Activated T-cell treated with anti-CD3 and anti-CD28 coated beads, Interleukin-2, amount 50 U/mL, for 72 hours (primary cell): ENCODE measurements at regions not wholly inside any gene's neighbourhood (a gene's known extent, or its start where the extent isn't known, plus 50 kb on each side); places are given as distances from the start of the nearest gene placed in this dataset.

Source experiments
- ATAC-seq, 2 donors: fragments of 150-1000 bp; cut with Tn5 transposase; replicated peaks in 1 of 2; 2 replicates each; pipeline ENCODE4 v1.10.0; 2021; ENCODE audit warnings: moderate library complexity in 2 of 2, mild to moderate bottlenecking in 1 of 2
- DNase-seq, 2 donors: peaks; one replicate each; pipeline ENCODE4 v3.0.0; 2021 to 2022; ENCODE audit warnings: mixed read lengths in 1 of 2
- H3K27ac Mint-ChIP-seq: one replicate; pipeline ENCODE4 v1.8.0; 2022; ENCODE audit warnings: mild to moderate bottlenecking, moderate library complexity, mixed read lengths
- H3K27me3 Mint-ChIP-seq: one replicate; pipeline ENCODE4 v1.8.0; 2022; ENCODE audit warnings: low read depth, mixed read lengths
- H3K36me3 Mint-ChIP-seq, 2 donors: one replicate each; pipeline ENCODE4 v1.8.0; 2022; ENCODE audit warnings: mixed read lengths in 2 of 2, mild to moderate bottlenecking in 1 of 2; ENCODE audit not compliant: insufficient read depth in 2 of 2
- H3K4me1 Mint-ChIP-seq: one replicate; pipeline ENCODE4 v1.8.0; 2022; ENCODE audit warnings: low read depth, mixed read lengths
- H3K4me3 Mint-ChIP-seq, 2 donors: one replicate each; pipeline ENCODE4 v1.8.0; 2022; ENCODE audit warnings: mild to moderate bottlenecking in 2 of 2, mixed read lengths in 2 of 2, moderate library complexity in 2 of 2
- H3K9me3 Mint-ChIP-seq, 2 donors: one replicate each; pipeline ENCODE4 v1.8.0; 2022; ENCODE audit warnings: mixed read lengths in 2 of 2

DNA sequence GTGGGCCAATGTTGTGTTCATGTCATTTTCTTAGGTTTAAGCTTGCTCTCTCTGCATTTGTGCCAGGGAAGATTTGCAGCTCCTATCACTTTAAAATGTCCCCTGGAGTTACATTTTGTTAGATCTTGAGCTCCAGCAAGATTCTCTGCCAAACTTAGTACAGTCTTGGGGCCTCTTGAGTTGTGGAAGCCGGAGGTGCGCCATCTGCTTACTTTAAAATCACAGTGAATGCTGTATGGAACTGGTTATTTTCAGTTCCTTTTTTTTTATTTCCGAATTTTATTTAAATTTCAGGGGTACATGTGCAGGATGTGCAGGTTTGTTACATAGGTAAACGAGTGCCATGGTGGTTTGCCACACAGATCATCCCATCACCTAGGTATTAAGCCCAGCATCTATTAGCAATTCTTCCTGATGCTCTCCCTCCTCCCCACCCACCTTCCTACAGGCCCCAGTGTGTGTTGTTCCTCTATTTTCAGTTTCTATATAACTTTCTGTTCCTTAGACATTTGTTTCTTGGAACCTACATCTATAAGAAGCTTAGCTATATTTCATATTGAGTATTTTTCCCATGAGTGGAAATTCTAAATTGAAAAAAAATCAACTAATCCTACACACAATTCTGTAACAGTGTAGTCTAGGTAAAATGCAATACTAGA lies 114.4 kb upstream of the CREB5 start:
- Mint-ChIP-seq H3K9me3 (no peaks in the 10 kb centered on the region), H3K36me3 (no peaks in the 10 kb centered on the region), H3K4me3 (no peak overlapping the region), H3K27me3 (peaks cover 52% of the 10 kb centered on the region), H3K27ac (no peak overlapping the region), H3K4me1 (peaks cover 7% of the 10 kb centered on the region)
- ATAC-seq (no peak), DNase-seq (no peak)

DNA sequence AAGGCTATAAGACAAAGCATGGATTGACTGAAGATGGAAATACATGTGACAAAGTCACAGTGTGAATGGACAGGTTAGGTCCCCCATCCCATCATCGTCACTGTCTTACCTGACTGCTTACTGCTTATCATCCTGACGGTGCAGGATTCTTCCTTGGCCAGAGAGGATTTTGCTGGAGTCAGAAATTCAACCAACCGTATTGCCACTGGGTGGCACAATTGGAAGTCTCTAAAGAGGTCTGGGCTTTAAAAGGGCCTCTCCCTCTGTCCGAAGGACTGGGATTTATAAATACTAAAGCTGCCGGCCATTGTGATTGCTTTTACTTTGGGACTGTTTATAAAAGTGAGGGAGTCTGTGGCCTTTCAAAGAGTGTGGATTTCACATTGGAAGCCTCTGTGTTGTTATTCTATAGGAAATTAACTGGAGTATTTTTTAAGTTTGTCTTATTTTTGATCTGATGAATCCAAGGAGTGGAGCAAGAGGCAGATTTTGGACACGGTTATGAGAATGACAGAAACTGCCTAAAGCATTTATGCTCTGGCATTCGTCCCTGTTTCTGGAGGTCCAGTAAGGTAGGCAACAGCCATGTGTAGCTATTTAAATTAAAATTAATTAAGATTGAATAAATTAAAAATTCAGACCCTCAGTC lies 113.3 kb upstream of the CREB5 start:
- Mint-ChIP-seq H3K4me3 (no peak overlapping the region), H3K9me3 (no peaks in the 10 kb centered on the region), H3K27me3 (peaks cover 50% of the 10 kb centered on the region), H3K27ac (no peak overlapping the region), H3K4me1 (no peaks in the 10 kb centered on the region), H3K36me3 (no peaks in the 10 kb centered on the region)
- DNase-seq (no peak), ATAC-seq (no peak)

DNA sequence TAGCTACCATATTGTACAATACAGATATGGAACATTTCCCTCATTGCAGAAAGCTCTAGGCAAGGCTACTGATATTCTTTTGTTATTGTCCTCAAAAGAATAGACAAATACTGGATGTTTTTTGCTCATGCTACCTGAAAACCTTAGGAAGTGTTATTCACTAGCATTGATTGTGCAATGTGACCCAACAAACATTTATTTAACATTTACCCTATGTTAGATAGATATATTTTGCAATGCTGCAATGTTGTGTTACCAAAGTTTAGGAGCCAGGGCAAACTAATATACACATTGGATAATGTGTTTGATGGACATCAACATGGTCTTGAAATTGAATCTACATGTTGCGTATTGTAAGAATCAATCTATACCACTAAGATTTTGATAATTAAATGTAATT lies 112.8 kb upstream of the CREB5 start:
- Mint-ChIP-seq H3K27ac (no peak overlapping the region), H3K27me3 (peaks cover 47% of the 10 kb centered on the region), H3K4me1 (no peaks in the 10 kb centered on the region), H3K4me3 (no peak overlapping the region), H3K36me3 (no peaks in the 10 kb centered on the region), H3K9me3 (no peaks in the 10 kb centered on the region)
- DNase-seq (no peak), ATAC-seq (no peak)

DNA sequence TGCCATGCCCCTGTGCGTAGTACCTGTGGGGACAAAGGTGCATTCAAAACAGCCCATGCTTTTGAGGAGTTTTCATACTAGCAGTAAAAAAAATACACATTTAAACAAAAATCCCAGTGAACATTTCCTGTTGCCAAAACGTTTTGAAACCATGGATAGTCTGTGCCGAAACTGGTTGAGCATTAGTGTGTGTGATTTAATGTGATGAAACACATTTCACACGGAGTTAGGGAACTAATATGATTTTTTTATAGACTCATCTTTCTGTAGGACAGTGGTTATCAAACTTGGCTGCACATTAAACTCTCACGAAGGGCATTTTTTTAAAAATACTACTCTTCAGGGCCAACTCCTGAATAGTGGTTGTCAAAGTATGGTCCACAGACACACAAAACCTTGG lies 111.8 kb upstream of the CREB5 start:
- ATAC-seq = no peak
- no peak overlapping the region for H3K27ac Mint-ChIP-seq
- H3K27me3 Mint-ChIP-seq = peaks cover 49% of the 10 kb centered on the region
- H3K4me1 Mint-ChIP-seq = no peaks in the 10 kb centered on the region
- no peaks in the 10 kb centered on the region for H3K36me3 Mint-ChIP-seq
- DNase-seq = no peak
- H3K9me3 Mint-ChIP-seq = no peaks in the 10 kb centered on the region
- no peak overlapping the region for H3K4me3 Mint-ChIP-seq

GRCh38 chr7:28301148-28301641 lies 111.1 kb upstream of the CREB5 start:
- ATAC-seq (no peak), DNase-seq (no peak)
- H3K27ac Mint-ChIP-seq = no peak overlapping the region
- H3K36me3 Mint-ChIP-seq = no peaks in the 10 kb centered on the region
- peaks cover 42% of the 10 kb centered on the region for H3K27me3 Mint-ChIP-seq
- no peak overlapping the region for H3K4me3 Mint-ChIP-seq
- H3K9me3 Mint-ChIP-seq = no peaks in the 10 kb centered on the region
- no peaks in the 10 kb centered on the region for H3K4me1 Mint-ChIP-seq

DNA sequence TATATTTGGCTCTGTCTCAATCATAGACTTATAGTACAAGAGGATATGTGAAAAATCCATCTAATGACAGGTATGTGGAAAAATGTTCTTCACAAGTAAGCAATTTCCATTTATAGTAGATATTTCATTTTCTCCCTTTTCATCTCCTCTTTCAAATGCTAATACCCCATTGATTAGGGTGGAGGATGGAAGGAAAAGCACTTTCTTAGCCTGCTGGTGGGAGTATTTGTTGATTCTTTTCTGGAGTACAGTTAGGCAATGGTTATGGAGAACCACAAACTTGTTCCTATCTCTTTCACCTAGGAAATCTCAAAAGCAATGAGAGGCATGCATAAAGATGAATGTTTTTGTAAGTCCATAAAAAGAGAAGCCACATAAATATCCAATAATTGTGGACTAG lies 108.0 kb upstream of the CREB5 start:
- H3K9me3 Mint-ChIP-seq = no peaks in the 10 kb centered on the region
- DNase-seq = no peak
- H3K36me3 Mint-ChIP-seq = no peaks in the 10 kb centered on the region
- H3K27me3 Mint-ChIP-seq = peaks cover 34% of the 10 kb centered on the region
- ATAC-seq = no peak
- H3K27ac Mint-ChIP-seq = no peak overlapping the region
- no peak overlapping the region for H3K4me3 Mint-ChIP-seq
- no peaks in the 10 kb centered on the region for H3K4me1 Mint-ChIP-seq

- no peaks in the 10 kb centered on the region for H3K36me3 Mint-ChIP-seq
- H3K9me3 Mint-ChIP-seq = no peaks in the 10 kb centered on the region
- DNase-seq (no peak), ATAC-seq (no peak)
- H3K4me1 Mint-ChIP-seq = no peaks in the 10 kb centered on the region
- no peak overlapping the region for H3K4me3 Mint-ChIP-seq
- H3K27ac Mint-ChIP-seq = no peak overlapping the region
- H3K27me3 Mint-ChIP-seq = peaks cover 67% of the 10 kb centered on the region
Measured at GRCh38 chr7:28309704-28310459, 102.4 kb upstream of the CREB5 start.

DNA sequence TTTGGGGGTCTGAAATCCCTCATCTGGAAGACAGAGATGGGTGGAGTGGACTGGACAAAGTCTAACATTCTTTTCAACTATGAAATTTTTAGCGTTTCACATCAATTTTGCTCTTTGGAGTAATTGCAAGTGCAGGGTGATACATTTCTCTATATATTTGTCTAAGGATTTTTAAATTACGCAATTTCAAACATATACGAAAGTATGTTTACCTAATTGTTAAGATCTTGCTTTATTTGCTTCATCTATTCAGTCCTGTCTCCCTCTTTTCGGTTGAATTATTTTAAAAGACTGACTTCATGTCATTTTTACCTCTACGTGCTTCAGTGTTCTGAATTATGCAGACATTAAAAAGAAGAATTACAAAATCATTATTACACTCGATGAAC lies 101.9 kb upstream of the CREB5 start:
- no peak overlapping the region for H3K27ac Mint-ChIP-seq
- no peak for DNase-seq
- H3K4me3 Mint-ChIP-seq = no peak overlapping the region
- no peaks in the 10 kb centered on the region for H3K36me3 Mint-ChIP-seq
- peaks cover 2% of the 10 kb centered on the region for H3K4me1 Mint-ChIP-seq
- H3K27me3 Mint-ChIP-seq = peaks cover 66% of the 10 kb centered on the region
- H3K9me3 Mint-ChIP-seq = no peaks in the 10 kb centered on the region
- no peak for ATAC-seq

GRCh38 chr7:28311670-28312069 lies 100.6 kb upstream of the CREB5 start:
- Mint-ChIP-seq H3K27ac (no peak overlapping the region), H3K27me3 (peaks cover 75% of the 10 kb centered on the region), H3K36me3 (peaks cover 0 to 2% of the 10 kb centered on the region in 2 donors), H3K9me3 (no peaks in the 10 kb centered on the region), H3K4me3 (no peak overlapping the region), H3K4me1 (peaks cover 14% of the 10 kb centered on the region)
- ATAC-seq (no peak), DNase-seq (no peak)

DNA sequence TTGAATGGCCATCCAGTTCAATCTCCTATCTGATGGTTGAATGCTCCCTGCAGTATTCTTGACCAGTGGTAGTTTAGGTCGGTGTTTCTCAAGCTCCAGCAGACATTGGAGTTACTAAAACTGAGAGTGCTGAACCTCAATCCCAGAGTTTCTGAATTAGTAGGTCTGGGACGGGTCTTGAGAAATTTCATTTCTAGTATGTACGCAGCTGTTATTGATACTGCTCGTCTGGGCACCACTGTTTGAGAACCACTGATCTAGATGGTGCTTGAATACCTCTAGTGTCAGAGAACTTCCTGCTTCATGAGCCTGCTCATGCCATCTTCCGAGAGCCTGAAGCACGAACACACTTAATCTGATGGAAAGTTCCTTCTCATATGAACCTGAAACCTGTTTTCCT lies 99.4 kb upstream of the CREB5 start:
- Mint-ChIP-seq H3K27me3 (peaks cover 71% of the 10 kb centered on the region), H3K36me3 (peaks cover 0 to 2% of the 10 kb centered on the region in 2 donors), H3K4me1 (peaks cover 25% of the 10 kb centered on the region), H3K27ac (no peak overlapping the region), H3K4me3 (no peak overlapping the region), H3K9me3 (no peaks in the 10 kb centered on the region)
- ATAC-seq = peak in 1 of 2 donors; percentile 18
- no peak for DNase-seq

- Mint-ChIP-seq H3K4me3 (no peak overlapping the region), H3K27me3 (peaks cover 74% of the 10 kb centered on the region), H3K4me1 (peaks cover 35% of the 10 kb centered on the region), H3K36me3 (peaks cover 2% of the 10 kb centered on the region in 2 donors), H3K27ac (no peak overlapping the region), H3K9me3 (no peaks in the 10 kb centered on the region)
- no peak for DNase-seq
- no peak for ATAC-seq
Measured at GRCh38 chr7:28314841-28315240, 97.5 kb upstream of the CREB5 start.

- Mint-ChIP-seq H3K4me1 (peaks cover 35% of the 10 kb centered on the region), H3K36me3 (peaks cover 2% of the 10 kb centered on the region in 2 donors), H3K9me3 (no peaks in the 10 kb centered on the region), H3K27me3 (peaks cover 64% of the 10 kb centered on the region), H3K27ac (no peak overlapping the region), H3K4me3 (no peak overlapping the region)
- DNase-seq = no peak
- no peak for ATAC-seq
Measured at GRCh38 chr7:28315565-28316410, 96.5 kb upstream of the CREB5 start.

DNA sequence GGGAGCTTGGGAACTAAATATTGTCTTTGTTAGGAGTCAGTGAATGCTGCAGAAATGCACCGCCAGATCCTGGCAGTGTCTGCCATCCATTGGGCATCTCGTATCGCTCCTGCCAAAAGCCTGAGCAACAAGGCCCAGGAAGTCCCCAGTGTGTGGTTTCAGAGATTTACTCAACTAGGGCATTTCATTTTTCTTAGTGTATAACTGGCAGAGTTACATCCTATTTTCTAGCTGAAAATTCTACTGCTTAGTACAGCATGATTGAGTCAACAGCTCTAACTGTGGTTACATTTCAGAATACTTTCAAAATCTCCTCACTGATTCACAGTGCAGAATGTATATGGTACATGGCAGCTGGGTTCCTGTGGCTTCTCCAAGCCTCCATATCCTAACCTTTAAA lies 95.8 kb upstream of the CREB5 start:
- Mint-ChIP-seq H3K36me3 (peaks cover 2% of the 10 kb centered on the region in 2 donors), H3K4me1 (peaks cover 35% of the 10 kb centered on the region), H3K27me3 (peaks cover 63% of the 10 kb centered on the region), H3K27ac (no peak overlapping the region), H3K9me3 (no peaks in the 10 kb centered on the region), H3K4me3 (no peak overlapping the region)
- DNase-seq (peak; percentile 13 to 22), ATAC-seq (peak; percentile 90 to 91)
